ENCODE measurements at regions not wholly inside any gene's neighbourhood (a gene's known extent, or its start where the extent isn't known, plus 50 kb on each side); places are given as distances from the start of the nearest gene placed in this dataset.

- TF ChIP-seq POLR2A (IDR thresholded peaks at IDR 0.05; ENCODE audit: low read length): no peak
- TF ChIP-seq GATA1 (IDR thresholded peaks at IDR 0.05; ENCODE audit: low read depth, low read length): no peak
Measured at GRCh38 chr4:178395798-178396197, 953.6 kb upstream of the AGA start.

Data from erythroblast (primary cell).